Tibial nerve (tissue), 3 donors: ENCODE measurements at regions not wholly inside any gene's neighbourhood (a gene's known extent, or its start where the extent isn't known, plus 50 kb on each side); places are given as distances from the start of the nearest gene placed in this dataset.

Experiments
- POLR2A ChIP-seq, 2 donors: fragments of 450-650 bp; IDR thresholded peaks; one replicate each; pipeline ENCODE4 v1.6.1; 2017; ENCODE audit warnings: antibody characterized with exemption in 2 of 2, mild to moderate bottlenecking in 2 of 2, moderate library complexity in 2 of 2
- TF ChIP-seq, protein P1 (sequence below), 5 experiments: fragments of 200-600 bp in 3 of 5; fragments of 450-650 bp in 2 of 5; sonication (generic) in 3 of 5; IDR thresholded peaks; one replicate each; pipeline ENCODE4 v1.5.1; 2016 to 2019; ENCODE audit warnings: antibody characterized with exemption in 5 of 5, mild to moderate bottlenecking in 3 of 5, moderate library complexity in 2 of 5

DNA sequence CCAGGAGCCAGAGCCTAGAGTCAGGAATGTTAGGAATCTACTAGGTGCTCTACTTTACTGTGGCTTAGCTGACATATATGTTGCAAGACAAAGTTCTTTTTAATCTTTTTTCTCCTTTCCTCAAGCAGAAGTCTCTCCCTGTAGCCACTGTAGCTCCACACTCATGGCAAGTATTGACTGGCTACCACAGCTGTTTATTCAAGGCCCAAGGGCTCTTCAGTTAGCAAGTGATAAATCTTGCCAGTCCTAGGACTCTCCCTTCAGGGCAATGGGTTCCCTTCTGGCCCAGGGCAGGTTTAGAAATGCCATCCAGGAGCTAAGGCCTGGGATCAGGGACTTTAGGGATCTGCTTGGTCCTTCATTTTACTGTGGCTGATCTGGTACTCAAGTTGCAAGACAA, 82.0 kb upstream of the TNFRSF21 start:
- TF ChIP-seq, protein P1, sequence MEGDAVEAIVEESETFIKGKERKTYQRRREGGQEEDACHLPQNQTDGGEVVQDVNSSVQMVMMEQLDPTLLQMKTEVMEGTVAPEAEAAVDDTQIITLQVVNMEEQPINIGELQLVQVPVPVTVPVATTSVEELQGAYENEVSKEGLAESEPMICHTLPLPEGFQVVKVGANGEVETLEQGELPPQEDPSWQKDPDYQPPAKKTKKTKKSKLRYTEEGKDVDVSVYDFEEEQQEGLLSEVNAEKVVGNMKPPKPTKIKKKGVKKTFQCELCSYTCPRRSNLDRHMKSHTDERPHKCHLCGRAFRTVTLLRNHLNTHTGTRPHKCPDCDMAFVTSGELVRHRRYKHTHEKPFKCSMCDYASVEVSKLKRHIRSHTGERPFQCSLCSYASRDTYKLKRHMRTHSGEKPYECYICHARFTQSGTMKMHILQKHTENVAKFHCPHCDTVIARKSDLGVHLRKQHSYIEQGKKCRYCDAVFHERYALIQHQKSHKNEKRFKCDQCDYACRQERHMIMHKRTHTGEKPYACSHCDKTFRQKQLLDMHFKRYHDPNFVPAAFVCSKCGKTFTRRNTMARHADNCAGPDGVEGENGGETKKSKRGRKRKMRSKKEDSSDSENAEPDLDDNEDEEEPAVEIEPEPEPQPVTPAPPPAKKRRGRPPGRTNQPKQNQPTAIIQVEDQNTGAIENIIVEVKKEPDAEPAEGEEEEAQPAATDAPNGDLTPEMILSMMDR (IDR thresholded peaks at IDR 0.05) = no peak
- TF ChIP-seq POLR2A (IDR thresholded peaks at IDR 0.05) = no peak
